ENCODE measurements at regions not wholly inside any gene's neighbourhood (a gene's known extent, or its start where the extent isn't known, plus 50 kb on each side); places are given as distances from the start of the nearest gene placed in this dataset.

GRCh38 chr2:8408560-8409460, 273.0 kb upstream of the ID2 start:
- no peak for DNase-seq (ENCODE audit: low read depth in 2 of 2)

DNA sequence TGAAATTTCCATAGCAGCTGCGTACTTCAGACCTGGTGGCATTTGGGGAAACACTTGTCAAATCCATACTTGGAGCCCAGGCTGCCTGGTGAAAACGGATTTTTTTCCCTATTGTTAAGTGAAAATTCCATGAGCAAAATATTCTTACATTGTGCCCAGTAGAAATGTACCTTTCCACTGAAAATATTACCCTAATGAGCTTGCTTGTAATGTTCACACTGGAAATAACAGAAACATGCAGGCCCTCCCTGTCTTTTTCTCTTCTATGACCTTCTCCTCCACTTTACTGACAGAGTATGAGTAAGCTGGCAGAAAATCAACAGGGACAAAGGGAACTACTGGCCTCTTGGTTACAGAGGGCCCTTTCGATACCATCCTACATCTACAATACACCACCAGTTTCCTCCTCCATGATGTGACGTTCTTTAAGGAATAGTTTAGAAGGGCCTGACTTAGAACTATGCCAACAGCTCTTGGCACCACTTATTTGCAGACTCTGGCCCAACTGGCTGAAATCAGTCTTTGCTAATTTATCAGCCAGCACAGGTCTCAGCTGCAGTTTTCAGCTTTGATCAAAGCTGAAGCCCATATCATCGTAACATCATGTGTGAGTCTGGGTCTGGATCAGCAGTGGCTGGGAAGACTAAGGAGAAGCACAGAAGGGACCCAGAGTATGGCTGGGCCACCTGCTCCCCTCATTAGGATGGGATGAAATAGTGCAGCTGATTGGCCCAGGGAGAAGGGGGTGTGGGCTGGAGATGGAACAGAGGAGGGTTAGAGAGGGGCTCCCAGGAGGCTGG, 272.2 kb upstream of the ID2 start:
- DNase-seq (ENCODE audit: low read depth in 2 of 2): no peak

DNA sequence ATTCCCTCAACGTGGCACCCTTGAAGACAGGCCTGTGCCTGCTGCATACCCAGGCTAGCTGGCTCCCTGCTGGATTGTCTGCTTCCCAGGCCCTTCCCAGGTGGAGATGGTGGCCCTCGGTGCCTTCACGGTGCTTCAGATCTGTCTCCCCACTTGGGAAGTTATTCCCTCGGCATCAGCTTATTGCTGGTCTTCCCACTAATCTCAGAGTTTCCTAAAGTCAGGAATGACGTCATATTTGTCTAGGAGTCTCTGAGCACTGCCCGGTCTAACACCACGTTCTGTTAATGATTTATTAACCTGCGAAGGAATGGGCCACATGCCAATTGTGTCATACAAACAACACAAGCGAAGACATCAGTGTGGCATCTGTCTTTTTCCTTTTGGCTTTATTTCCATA, 269.8 kb upstream of the ID2 start:
- no peak for DNase-seq (ENCODE audit: low read depth in 2 of 2)

- DNase-seq (ENCODE audit: low read depth in 2 of 2): no peak
Observed at GRCh38 chr2:8412586-8412985, 269.3 kb upstream of the ID2 start.

GRCh38 chr2:8413589-8414135, 268.2 kb upstream of the ID2 start:
- no peak for DNase-seq (ENCODE audit: low read depth in 2 of 2)

DNA sequence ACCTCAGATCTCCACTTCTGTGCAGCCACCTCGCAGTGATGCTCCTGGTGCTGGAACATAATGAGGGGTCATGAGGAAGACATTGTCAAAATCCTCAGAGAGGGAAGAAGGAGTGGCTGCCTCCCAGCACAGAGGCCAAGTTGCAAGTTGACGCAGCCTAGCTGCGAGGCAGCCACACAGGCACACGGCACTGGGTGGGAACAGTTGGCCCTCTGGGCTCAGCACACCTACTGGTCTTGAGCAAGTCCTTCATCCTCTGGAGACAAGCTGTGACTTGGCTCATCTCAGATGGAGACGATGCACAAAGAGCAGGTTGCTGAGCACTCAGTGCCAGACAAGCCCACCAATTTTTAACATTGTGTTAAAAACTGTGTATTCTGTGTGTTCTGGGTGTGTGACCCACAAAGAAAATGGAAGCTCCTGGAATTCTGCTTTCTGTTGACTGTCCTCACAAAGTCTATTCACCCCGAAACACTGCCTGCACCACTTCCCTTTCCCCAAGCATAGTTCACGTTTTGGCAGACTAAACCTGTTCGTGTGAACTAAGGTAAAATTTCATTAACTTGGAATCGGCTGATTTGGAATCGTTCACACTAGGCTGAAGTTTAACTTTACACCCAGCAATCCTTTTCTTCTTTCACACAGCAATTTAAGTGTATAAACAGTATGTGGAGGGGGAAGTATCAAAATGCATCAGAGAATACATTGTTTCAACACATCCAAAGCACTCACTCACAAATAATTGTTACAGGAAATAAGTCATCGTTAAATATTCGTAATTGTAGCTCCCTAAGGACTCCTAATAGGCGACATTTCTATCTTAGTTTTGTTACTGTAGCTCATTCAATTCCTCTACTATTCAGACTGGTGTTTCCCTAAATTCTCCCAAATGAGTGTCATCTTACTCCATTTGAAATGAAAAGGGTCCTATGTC, 266.6 kb upstream of the ID2 start:
- DNase-seq (ENCODE audit: low read depth in 2 of 2): no peak

DNA sequence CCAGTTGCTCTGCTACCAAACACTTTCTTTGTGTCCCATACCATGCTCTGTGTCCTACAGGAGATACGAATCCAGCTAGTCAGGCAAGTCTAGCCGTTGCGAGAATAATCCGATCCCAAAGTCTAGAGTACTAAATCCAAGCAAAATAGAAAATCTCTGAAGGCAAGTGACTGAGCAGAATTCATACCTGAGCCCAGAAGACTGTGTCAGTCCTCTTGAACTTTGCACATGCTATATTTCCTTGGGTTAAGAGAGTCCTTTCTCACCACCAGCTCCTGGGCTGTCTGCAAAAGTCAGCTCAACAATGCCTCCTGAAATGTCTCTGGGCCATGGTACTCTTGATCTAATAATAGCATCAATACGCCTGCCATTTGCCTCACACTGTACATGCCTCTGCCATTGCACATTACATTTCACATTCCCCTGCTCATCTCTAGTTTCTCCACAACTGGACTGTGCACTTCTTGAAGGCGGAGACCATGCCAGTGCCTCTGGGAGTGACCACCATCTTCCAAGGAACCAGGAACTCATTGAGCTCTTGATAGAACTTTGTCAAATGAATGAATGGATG, 265.8 kb upstream of the ID2 start:
- no peak for DNase-seq (ENCODE audit: low read depth in 2 of 2)

- no peak for DNase-seq (ENCODE audit: low read depth in 2 of 2)
Observed at GRCh38 chr2:8416849-8417832, 264.7 kb upstream of the ID2 start.

- no peak for DNase-seq (ENCODE audit: low read depth in 2 of 2)
Observed at GRCh38 chr2:8418721-8419120, 263.1 kb upstream of the ID2 start.

DNA sequence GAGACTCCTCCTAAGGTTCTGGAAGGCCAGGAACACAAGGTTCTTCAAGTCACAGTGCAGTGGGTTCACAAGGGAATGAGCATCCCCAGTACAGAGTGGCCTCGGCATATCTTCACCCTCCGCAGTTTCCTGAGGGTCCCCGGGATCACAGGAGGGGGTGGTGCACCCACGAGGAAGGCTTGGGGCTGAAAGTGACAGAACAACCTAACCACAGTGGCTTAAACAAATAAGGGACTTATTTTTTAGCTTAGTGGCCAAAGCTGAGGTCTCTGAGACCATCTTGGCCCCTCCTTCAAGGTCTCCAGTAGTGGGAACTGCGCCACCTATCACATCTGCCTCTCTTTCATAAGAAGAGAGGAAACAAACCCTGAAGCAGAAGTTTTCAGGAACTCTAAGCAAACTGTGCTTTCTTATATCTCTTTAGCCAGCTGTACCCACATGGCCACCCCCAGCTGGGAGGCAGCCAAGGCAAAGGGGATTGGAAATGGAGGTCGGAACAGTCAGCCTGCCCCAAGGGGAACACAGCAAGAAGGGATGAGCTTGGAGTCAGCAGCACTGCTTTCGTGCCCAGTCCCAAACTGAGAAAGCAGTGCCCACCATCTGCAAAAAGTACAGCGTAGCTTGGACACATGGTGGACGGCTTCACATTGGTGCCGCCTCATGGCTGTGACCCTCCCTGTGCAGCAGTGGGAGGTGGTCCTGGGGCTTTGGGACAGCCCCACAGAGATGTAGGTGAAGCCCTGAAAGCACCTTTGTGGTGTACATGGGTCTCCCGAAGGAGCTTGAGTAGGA, 260.0 kb upstream of the ID2 start:
- no peak for DNase-seq (ENCODE audit: low read depth in 2 of 2)

- no peak for DNase-seq (ENCODE audit: low read depth in 2 of 2)
Observed at GRCh38 chr2:8422450-8422800, 259.4 kb upstream of the ID2 start.

- no peak for DNase-seq (ENCODE audit: low read depth in 2 of 2)
Observed at GRCh38 chr2:8424997-8425900, 256.6 kb upstream of the ID2 start.

- no peak for DNase-seq (ENCODE audit: low read depth in 2 of 2)
Observed at GRCh38 chr2:8426550-8426949, 255.3 kb upstream of the ID2 start.

DNA sequence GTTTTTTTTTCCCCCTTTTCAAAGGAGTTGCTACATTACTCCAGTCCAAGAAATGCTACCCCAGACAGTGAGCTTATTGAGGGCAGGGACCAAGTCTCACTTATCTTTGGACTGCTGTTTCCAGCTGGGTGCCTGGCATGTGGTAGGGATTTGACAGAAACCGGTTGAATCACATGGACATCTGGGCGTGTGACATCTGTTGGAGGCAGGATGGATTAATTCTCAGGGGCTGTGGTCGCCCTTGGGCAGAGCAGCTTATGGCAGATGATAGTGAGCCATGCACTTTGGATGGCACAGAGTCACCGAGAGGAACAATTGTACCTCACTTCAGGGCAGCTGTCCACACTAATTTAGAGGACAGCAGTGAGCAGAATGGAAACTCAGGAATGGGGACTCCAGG, 254.6 kb upstream of the ID2 start:
- DNase-seq (ENCODE audit: low read depth in 2 of 2): no peak

- DNase-seq (ENCODE audit: low read depth in 2 of 2): no peak
Observed at GRCh38 chr2:8430628-8431027, 251.2 kb upstream of the ID2 start.

GRCh38 chr2:8431446-8432125, 250.3 kb upstream of the ID2 start:
- DNase-seq (ENCODE audit: low read depth in 2 of 2): no peak

- no peak for DNase-seq (ENCODE audit: low read depth in 2 of 2)
Observed at GRCh38 chr2:8432706-8433336, 249.0 kb upstream of the ID2 start.
